GM13976 (cell line): ENCODE measurements at regions not wholly inside any gene's neighbourhood (a gene's known extent, or its start where the extent isn't known, plus 50 kb on each side); places are given as distances from the start of the nearest gene placed in this dataset.
"Not testable (repeated sequence)": the region's sequence is repeated elsewhere in the genome, so short reads cannot be mapped to it uniquely, and the experiment has no call there.

Experiments
- DNase-seq: peaks from one replicate; pipeline ENCODE4 v3.0.0; 2012; ENCODE audit warnings: low spot score
- in situ Hi-C: fragments of 300-500 bp; cut with MboI; formaldehyde crosslinking; loops from one replicate; pipeline ENCODE4 v1.12.0; 2022; ENCODE audit warnings: low sequenced_read_pairs, mixed read lengths, inconsistent platforms; ENCODE audit not compliant: unreplicated experiment
- TF ChIP-seq, protein P1 (sequence below): IDR thresholded peaks from 2 replicates; pipeline ENCODE4 v1.5.1; 2012; ENCODE audit warnings: borderline replicate concordance, mild to moderate bottlenecking; ENCODE audit not compliant: insufficient read depth; ENCODE audit errors: extremely low read depth, missing control alignments, control extremely low read depth

DNA sequence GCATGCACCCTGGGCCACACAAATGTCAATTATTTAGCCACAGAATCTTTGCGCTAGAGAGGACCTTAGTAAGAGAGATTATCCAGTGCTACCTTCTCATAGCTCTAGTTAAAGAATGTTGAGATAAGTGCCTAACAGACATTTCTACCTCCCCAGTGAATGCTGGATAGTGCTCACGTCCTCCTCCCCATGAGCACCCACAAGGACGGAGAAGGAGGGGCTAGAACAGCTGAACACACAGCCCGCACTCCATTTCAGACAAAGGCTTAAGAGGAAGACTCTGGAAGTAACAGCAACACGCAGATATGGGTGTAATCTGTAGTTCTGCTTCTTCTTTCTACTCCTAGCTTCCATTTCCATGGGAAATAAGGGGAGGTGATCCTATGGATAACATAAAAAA, 120.5 kb downstream of the FEM1C start:
- no peak for DNase-seq
- TF ChIP-seq, protein P1, sequence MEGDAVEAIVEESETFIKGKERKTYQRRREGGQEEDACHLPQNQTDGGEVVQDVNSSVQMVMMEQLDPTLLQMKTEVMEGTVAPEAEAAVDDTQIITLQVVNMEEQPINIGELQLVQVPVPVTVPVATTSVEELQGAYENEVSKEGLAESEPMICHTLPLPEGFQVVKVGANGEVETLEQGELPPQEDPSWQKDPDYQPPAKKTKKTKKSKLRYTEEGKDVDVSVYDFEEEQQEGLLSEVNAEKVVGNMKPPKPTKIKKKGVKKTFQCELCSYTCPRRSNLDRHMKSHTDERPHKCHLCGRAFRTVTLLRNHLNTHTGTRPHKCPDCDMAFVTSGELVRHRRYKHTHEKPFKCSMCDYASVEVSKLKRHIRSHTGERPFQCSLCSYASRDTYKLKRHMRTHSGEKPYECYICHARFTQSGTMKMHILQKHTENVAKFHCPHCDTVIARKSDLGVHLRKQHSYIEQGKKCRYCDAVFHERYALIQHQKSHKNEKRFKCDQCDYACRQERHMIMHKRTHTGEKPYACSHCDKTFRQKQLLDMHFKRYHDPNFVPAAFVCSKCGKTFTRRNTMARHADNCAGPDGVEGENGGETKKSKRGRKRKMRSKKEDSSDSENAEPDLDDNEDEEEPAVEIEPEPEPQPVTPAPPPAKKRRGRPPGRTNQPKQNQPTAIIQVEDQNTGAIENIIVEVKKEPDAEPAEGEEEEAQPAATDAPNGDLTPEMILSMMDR = no peak
- in situ Hi-C loops = no loop called here

DNA sequence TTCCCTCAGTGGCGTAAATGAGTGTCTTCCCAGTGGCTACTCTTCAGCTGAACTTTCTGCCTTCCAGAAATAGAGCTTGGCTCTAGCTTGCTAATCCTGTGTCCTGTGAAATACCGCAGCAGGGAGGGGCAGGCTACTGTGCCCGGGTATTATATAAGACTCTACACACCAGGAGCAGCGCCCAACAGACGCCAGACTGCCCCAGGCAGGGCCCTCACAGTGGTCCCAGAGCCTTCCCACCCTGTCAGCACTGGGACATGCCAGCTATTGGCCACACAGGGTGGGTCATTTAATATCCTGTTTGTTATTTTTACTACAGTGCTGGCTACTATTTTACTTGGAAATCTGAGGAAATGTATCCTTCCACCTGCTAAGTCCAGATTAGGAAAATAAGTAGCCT, 121.0 kb downstream of the FEM1C start:
- no peak for DNase-seq
- in situ Hi-C loops = no loop called here
- TF ChIP-seq, protein P1 = no peak

DNA sequence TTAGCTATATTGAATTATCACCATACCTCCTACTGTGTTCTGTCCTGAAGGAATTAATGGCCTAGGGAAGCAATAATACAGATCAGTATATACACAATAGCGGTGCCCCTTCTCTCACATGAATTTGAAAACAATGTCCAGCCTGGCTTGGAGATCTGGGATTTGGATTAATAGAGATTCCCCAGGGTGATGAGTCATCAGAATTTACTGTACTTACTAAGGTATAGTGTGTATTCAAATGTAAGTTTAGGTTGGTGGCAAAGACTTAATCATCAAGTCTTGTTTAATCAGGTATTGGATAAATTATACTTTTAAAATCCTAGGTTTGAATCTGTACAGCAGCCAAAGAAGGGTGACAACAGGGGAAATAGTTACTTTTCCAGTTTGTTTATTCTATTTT, 121.5 kb downstream of the FEM1C start:
- TF ChIP-seq, protein P1 = no peak
- in situ Hi-C loops = no loop called here
- no peak for DNase-seq

DNA sequence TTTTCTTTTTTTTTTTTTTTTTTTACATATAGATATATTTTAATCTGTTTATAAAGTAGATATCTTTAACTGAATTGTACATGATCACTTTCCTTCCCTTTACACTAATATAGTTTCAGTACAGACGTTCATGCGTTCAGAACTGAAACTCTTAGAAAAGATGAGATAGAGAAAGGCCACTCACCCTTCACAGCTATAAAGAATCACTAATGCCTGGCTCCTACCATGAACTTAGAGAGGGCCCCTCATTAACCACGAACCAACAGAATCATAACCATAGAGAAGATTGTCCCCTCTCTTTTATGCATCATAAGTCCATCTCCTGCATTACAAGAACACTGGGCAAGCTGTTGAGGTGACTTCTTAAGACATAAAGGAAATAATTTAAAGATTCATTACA, 123.8 kb downstream of the FEM1C start:
- DNase-seq, in situ Hi-C loops: not testable (repeated sequence)

DNA sequence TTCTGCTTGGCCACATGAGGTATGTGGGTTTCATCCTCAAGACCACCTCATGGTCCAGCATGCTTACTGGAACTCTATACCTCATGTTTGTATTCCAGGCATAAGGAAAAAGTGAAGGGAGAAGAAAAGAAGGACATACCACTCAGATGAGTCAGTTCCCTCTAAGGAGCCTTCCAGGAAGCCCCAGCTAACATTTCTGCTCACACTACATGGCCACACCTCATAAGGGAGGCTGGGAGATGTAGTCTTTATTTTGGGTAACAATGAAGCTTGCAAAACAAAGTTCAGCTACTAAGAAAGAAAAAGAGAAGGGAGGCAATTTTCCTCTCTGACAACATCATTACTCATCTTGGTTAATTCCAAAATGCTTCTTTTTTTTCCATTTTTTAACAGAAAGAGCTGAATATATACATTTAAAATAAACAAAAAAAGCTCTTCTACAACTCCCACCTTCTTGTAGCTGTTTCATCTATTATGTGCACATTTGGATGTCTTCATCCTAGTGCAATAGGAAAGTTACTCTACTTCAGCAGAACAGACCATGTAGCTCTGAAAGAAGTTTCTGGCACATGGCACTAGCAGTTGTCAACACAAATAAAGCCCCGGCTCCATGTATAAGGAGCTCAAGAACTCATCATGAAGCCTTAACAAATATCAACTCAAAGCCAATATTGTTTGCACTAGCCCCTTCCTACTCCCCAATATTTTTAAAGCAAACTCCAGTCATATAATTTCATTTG, 123.6 kb upstream of the CCDC112 start:
- in situ Hi-C loops = no loop called here
- DNase-seq = no peak
- TF ChIP-seq, protein P1 = no peak

DNA sequence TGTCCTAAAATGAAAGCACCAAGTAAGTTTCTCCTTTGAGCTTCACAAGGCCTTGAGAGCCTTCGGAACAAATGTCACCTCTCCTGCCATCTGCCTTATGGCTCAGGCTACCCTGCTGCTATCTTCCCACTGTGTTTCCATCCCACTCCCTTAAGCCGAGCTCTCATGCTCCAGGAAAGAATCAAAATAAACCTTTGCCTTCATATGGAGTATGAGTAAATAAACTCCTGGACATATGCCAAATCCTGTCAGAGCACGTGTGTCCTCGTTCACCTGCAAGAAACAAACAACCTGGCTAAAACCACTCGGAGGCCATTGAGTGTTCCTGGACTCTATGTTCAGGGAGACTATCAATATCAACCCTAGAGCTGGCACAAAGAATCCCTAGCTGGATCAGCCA, 122.3 kb upstream of the CCDC112 start:
- no peak for DNase-seq
- in situ Hi-C loops = no loop called here
- TF ChIP-seq, protein P1 = no peak

DNA sequence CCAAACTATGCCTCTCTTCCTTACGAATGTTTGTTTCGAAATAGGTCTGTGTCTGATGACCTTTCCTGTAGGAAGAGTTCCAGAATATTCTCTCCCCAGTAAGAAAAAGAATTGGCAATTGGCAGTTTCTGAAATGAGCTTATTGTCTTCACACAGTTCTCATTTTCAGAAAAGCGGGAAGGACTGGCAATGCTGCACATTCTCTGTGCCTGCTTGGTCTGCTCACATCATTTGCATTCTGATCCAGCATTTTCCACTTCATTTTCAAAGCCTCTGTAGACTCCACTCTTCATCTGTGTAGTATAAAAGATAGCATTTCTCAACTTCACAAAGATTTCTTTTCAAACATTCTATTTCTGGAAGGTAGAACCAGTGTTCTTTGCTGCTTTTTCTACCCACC, 120.6 kb upstream of the CCDC112 start:
- DNase-seq = no peak
- in situ Hi-C loops = no loop called here
- TF ChIP-seq, protein P1 = no peak
